Neural crest cell (in vitro differentiated cells): ENCODE measurements at regions not wholly inside any gene's neighbourhood (a gene's known extent, or its start where the extent isn't known, plus 50 kb on each side); places are given as distances from the start of the nearest gene placed in this dataset.

Experiments used
- DNase-seq: peaks from one replicate; pipeline ENCODE4 v3.0.0; 2021; ENCODE audit warnings: low read depth, mixed read lengths, low spot score
- H3K27ac Mint-ChIP-seq: one replicate; pipeline ENCODE4 v1.8.0; 2021; ENCODE audit warnings: mild to moderate bottlenecking, mixed read lengths; ENCODE audit not compliant: unreplicated experiment
- H3K27me3 Mint-ChIP-seq: 2 replicates; pipeline ENCODE4 v1.8.0; 2021; ENCODE audit warnings: low read depth, mild to moderate bottlenecking, mixed read lengths
- H3K36me3 Mint-ChIP-seq: 2 replicates; pipeline ENCODE4 v1.8.0; 2021; ENCODE audit warnings: low read depth, mild to moderate bottlenecking, mixed read lengths
- H3K4me1 Mint-ChIP-seq: 2 replicates; pipeline ENCODE4 v1.8.0; 2021; ENCODE audit warnings: mixed read lengths
- H3K4me3 Mint-ChIP-seq: one replicate; pipeline ENCODE4 v1.8.0; 2021; ENCODE audit warnings: mild to moderate bottlenecking, mixed read lengths
- H3K9me3 Mint-ChIP-seq: 2 replicates; pipeline ENCODE4 v1.8.0; 2021; ENCODE audit warnings: mixed read lengths
- CTCF ChIP-seq: fragments of 200-600 bp; sonication (generic); conservative IDR thresholded peaks from 2 replicates; pipeline ENCODE4 v1.5.0; 2021; ENCODE audit warnings: antibody characterized with exemption, mild to moderate bottlenecking

GRCh38 chr2:7598402-7598801 is 681.2 kb downstream of the RNF144A start:
- H3K4me1 Mint-ChIP-seq = peaks cover 26% of the 10 kb centered on the region
- no peak overlapping the region for H3K4me3 Mint-ChIP-seq
- H3K27ac Mint-ChIP-seq = no peak overlapping the region

GRCh38 chr2:7599462-7600258 is 682.4 kb downstream of the RNF144A start:
- Mint-ChIP-seq H3K27me3 (no peaks in the 10 kb centered on the region), H3K27ac (no peak overlapping the region), H3K9me3 (peaks cover 3% of the 10 kb centered on the region), H3K36me3 (no peaks in the 10 kb centered on the region), H3K4me3 (no peak overlapping the region), H3K4me1 (peaks cover 20% of the 10 kb centered on the region)
- TF ChIP-seq CTCF = no peak
- DNase-seq = no peak

More at GRCh38 chr2:7598402-7598801, 681.2 kb downstream of the RNF144A start:
- Mint-ChIP-seq H3K9me3 (peaks cover 3% of the 10 kb centered on the region), H3K36me3 (no peaks in the 10 kb centered on the region), H3K27me3 (no peaks in the 10 kb centered on the region)
- no peak for DNase-seq
- TF ChIP-seq CTCF = no peak

- Mint-ChIP-seq H3K4me3 (no peak overlapping the region), H3K27ac (no peak overlapping the region), H3K4me1 (peaks cover 17% of the 10 kb centered on the region), H3K27me3 (no peaks in the 10 kb centered on the region), H3K36me3 (no peaks in the 10 kb centered on the region), H3K9me3 (peaks cover 3% of the 10 kb centered on the region)
- no peak for TF ChIP-seq CTCF
- no peak for DNase-seq
Observed at GRCh38 chr2:7601990-7602389, 684.8 kb downstream of the RNF144A start.

- Mint-ChIP-seq H3K4me3 (no peak overlapping the region), H3K36me3 (no peaks in the 10 kb centered on the region), H3K27me3 (no peaks in the 10 kb centered on the region), H3K27ac (no peak overlapping the region), H3K4me1 (peaks cover 17% of the 10 kb centered on the region), H3K9me3 (peaks cover 3% of the 10 kb centered on the region)
- no peak for TF ChIP-seq CTCF
- no peak for DNase-seq
Observed at GRCh38 chr2:7604456-7604855, 687.2 kb downstream of the RNF144A start.

- TF ChIP-seq CTCF = no peak
- no peaks in the 10 kb centered on the region for H3K27me3 Mint-ChIP-seq
- no peak overlapping the region for H3K27ac Mint-ChIP-seq
- H3K4me3 Mint-ChIP-seq = no peak overlapping the region
- H3K9me3 Mint-ChIP-seq = no peaks in the 10 kb centered on the region
- DNase-seq = no peak
- H3K36me3 Mint-ChIP-seq = no peaks in the 10 kb centered on the region
- H3K4me1 Mint-ChIP-seq = peaks cover 28% of the 10 kb centered on the region
Observed at GRCh38 chr2:7607441-7608173, 690.4 kb downstream of the RNF144A start.
